GM12875 (cell line): ENCODE measurements at regions not wholly inside any gene's neighbourhood (a gene's known extent, or its start where the extent isn't known, plus 50 kb on each side); places are given as distances from the start of the nearest gene placed in this dataset.

Experiments used
- H3K4me3 ChIP-seq: one replicate; pipeline ENCODE4 v1.5.1; 2011; ENCODE audit warnings: low read depth, low read length, control low read depth
- TF ChIP-seq, protein P1 (sequence below): IDR thresholded peaks from 2 replicates; pipeline ENCODE4 v1.5.1; 2011; ENCODE audit warnings: low read depth, mild to moderate bottlenecking, control low read depth, inconsistent platforms, low read length, moderate library complexity, borderline replicate concordance; ENCODE audit not compliant: insufficient read depth

DNA sequence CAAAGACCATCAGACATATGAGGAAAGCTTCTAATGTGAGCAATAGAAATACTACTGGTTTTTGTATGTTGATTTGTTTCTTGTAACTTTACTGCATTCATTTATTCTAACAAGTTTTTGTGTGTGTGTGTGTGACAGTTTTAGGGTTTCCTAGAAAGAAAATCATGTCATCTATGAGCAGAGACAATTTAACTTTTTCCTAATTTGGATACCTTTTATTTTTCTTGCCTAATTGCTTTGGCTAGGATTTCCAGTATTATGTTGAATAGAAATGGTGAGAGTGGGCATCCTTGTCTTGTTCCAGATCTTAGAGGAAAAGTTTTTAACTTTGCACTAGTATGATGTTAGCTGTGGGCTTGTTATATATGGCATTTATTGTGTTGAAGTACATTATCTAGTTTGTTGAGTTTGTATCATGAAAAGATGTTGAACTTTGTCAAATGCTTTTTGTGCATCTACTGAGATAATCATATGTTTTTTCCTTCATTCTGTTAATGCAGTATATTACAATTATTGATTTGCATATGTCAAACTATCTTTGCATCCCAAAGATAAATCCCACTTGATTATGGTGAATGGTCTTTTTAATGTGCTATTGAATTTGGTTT lies 117.3 kb upstream of the CDC42EP3 start:
- H3K4me3 ChIP-seq: no peak overlapping the region
- TF ChIP-seq, protein P1, sequence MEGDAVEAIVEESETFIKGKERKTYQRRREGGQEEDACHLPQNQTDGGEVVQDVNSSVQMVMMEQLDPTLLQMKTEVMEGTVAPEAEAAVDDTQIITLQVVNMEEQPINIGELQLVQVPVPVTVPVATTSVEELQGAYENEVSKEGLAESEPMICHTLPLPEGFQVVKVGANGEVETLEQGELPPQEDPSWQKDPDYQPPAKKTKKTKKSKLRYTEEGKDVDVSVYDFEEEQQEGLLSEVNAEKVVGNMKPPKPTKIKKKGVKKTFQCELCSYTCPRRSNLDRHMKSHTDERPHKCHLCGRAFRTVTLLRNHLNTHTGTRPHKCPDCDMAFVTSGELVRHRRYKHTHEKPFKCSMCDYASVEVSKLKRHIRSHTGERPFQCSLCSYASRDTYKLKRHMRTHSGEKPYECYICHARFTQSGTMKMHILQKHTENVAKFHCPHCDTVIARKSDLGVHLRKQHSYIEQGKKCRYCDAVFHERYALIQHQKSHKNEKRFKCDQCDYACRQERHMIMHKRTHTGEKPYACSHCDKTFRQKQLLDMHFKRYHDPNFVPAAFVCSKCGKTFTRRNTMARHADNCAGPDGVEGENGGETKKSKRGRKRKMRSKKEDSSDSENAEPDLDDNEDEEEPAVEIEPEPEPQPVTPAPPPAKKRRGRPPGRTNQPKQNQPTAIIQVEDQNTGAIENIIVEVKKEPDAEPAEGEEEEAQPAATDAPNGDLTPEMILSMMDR: no peak

DNA sequence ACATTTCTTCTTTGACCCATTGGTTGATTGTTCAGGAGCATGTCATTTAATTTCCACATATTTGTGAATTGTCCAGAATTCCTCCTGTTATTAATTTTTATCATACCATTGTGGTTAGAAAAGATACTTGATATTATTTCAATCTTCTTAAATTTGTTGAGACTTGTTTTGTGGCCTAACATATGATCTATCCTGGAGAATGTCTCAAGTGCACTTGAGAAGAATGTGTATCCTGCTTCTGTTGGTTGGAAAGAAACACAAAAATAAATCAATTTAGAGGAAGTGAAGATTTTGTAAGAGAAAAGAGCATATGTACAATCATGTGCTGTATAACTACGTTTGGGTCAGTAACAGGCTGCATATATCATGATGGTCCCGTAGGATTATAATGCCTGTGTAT lies 118.6 kb upstream of the CDC42EP3 start:
- TF ChIP-seq, protein P1: no peak
- H3K4me3 ChIP-seq: no peak overlapping the region

DNA sequence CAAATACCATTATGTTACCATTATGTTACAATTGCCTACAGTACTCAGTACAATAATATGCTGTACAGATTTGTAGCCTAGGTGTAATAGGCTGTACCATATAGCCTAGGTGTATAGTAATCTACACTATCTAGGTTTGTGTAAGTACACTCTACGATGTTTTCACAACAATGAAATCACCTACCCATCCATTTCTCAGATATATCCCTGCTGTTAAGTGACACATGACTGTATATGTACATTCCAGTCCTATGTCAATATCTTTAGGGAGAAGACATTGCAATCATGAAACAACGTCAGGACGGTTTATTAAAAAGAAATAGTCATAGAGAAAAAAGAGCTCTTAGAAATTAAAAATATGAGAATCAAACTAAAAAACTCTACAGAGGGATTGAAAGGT lies 119.0 kb upstream of the CDC42EP3 start:
- no peak overlapping the region for H3K4me3 ChIP-seq
- TF ChIP-seq, protein P1: no peak

DNA sequence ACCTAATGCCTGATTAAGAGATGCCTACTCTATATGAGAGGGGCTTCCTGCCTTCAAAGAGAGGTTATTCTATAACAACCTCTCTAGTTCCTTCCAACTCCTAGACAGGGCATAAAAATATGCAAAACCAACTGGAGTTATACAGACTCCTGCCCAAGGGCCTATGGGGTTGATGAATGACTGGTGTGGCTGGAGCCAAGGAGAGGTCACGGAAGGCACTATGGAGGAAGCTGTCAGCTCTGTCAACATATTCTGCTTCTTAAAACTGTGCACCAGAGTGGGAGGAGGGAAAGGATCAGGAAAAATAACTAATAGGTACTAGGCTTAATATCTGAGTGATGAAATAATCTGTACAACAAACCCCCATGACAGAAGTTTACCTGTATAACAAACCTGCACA lies 120.9 kb upstream of the CDC42EP3 start:
- TF ChIP-seq, protein P1: no peak
- no peak overlapping the region for H3K4me3 ChIP-seq

DNA sequence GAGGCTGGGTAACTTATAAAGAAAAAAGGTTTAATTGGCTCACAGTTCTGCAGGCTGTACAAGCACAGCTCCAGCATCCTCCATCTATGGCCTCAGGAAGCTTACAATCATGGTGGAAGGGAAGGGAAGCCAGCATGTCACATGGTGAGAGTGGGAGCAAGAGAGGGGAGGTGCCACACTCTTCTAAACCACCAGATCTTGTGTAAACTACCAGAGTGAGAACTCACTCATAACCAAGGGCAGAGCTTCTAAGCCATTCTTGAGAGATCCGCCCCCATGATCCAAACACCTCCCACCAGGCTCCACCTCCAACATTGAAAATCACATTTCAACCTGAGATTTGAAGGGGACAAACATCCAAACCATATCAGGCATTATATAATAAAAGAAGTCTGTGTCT lies 121.6 kb upstream of the CDC42EP3 start:
- TF ChIP-seq, protein P1: no peak
- no peak overlapping the region for H3K4me3 ChIP-seq

DNA sequence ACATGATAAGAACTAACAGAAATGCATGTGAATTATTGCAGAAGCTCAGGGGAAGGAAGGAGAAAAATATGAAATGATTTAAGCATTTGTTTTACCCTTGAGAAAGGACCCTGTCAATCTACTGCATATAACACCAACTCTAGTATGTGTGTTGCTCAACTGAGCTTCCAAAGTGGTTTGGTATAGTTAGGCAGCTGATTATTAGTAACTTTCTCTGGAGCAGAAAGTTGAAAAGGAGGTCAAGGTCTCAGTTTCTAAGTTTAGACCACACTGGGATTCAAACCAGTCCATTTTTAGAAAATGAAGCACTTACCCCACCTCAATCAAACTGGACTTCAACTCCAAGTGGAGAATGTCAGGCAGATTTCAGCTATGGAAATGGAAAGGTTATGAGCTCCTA lies 123.3 kb upstream of the CDC42EP3 start:
- TF ChIP-seq, protein P1: no peak
- H3K4me3 ChIP-seq: no peak overlapping the region

DNA sequence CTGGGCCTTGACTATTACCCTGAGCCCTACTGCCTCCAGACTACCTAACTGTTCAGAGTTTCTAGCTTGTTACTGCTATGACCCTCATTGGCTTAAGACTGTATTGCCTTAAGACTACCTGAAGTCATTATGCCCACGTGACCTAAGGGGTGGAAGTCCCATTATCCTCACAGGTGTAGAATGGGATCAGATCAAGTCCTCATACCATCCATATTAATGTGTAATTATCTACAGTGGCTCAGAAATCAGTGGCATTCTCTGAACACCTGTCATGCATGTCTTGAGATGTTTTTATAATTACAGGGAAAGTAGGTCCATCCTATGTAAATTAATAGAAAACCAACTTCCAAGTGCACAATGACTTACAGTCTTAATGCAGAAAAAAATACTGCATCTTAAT lies 124.0 kb upstream of the CDC42EP3 start:
- H3K4me3 ChIP-seq: no peak overlapping the region
- TF ChIP-seq, protein P1: no peak
